B cell (primary cell): ENCODE measurements at regions not wholly inside any gene's neighbourhood (a gene's known extent, or its start where the extent isn't known, plus 50 kb on each side); places are given as distances from the start of the nearest gene placed in this dataset.

Experiments
- ATAC-seq: fragments of 200-7000 bp; cut with Tn5 transposase; one replicate; pipeline ENCODE4 v1.10.0; 2021; ENCODE audit warnings: low read depth, mild to moderate bottlenecking, moderate number of reproducible peaks, moderate library complexity
- CTCF ChIA-PET: fragments of 350-600 bp; sonication (Branson Sonifier 250); formaldehyde crosslinking; loops from one replicate; lab custom pipeline; 2021; ENCODE audit warnings: antibody characterized with exemption, inconsistent platforms; lab: Charles Lee
- POLR2A ChIA-PET: fragments of 350-600 bp; sonication (Branson Sonifier 250); formaldehyde crosslinking; loops from one replicate; lab custom pipeline; 2021; ENCODE audit warnings: antibody characterized with exemption; lab: Charles Lee
- DNase-seq: peaks from one replicate; pipeline ENCODE4 v3.0.0; 2013
- H2AFZ ChIP-seq: 2 replicates; pipeline ENCODE4 v1.6.1; 2012; ENCODE audit warnings: mild to moderate bottlenecking, low read depth, low read length; ENCODE audit not compliant: insufficient read depth, poor library complexity, severe bottlenecking
- H3K27ac ChIP-seq, 2 donors: 1 replicate in 1 of 2; 2 replicates in 1 of 2; pipeline ENCODE4 v1.5.1; 2012 to 2013; ENCODE audit warnings: low read length in 2 of 2, mild to moderate bottlenecking in 2 of 2, moderate library complexity in 1 of 2
- H3K27me3 ChIP-seq, 4 experiments: fragments of 200-600 bp in 1 of 4; sonication (generic) in 1 of 4; replicated peaks in 1 of 4; 1 replicate in 2 of 4; 2 replicates in 2 of 4; pipeline versions ENCODE4 v1.6.1 to v1.7.0; 2013 to 2016; ENCODE audit warnings: low read length in 3 of 4, mild to moderate bottlenecking in 2 of 4, mixed read lengths in 1 of 4, moderate library complexity in 1 of 4; ENCODE audit not compliant: insufficient read depth in 4 of 4, control insufficient read depth in 3 of 4; ENCODE audit errors: control extremely low read depth in 1 of 4
- H3K36me3 ChIP-seq, 2 experiments: replicated peaks in 1 of 2; 1 replicate in 1 of 2; 2 replicates in 1 of 2; pipeline versions ENCODE4 v1.6.1 to v1.7.1; 2013; ENCODE audit warnings: low read length in 1 of 2; ENCODE audit not compliant: insufficient read depth in 2 of 2, control insufficient read depth in 1 of 2; ENCODE audit errors: control extremely low read depth in 1 of 2, extremely low read depth in 1 of 2
- H3K4me1 ChIP-seq, 2 donors: fragments of 200-600 bp in 1 of 2; sonication (generic) in 1 of 2; 1 replicate in 1 of 2; 2 replicates in 1 of 2; pipeline versions ENCODE4 v1.5.1 to v1.6.1; 2013 to 2017; ENCODE audit warnings: low read length in 2 of 2; ENCODE audit not compliant: control insufficient read depth in 2 of 2, insufficient read depth in 2 of 2
- H3K4me2 ChIP-seq: replicated peaks from 2 replicates; pipeline ENCODE3; 2012; ENCODE audit warnings: mild to moderate bottlenecking, low read depth, low read length; ENCODE audit not compliant: poor library complexity, severe bottlenecking
- H3K4me3 ChIP-seq, 5 experiments: fragments of 200-600 bp in 1 of 5; sonication (generic) in 1 of 5; 1 replicate in 3 of 5; 2 replicates in 2 of 5; pipeline versions ENCODE4 v1.5.1 to v1.7.0; 2011 to 2016; ENCODE audit warnings: low read length in 4 of 5, mild to moderate bottlenecking in 4 of 5, low read depth in 2 of 5, control low read depth in 1 of 5, moderate library complexity in 1 of 5; ENCODE audit not compliant: insufficient read depth in 1 of 5; ENCODE audit errors: control extremely low read depth in 1 of 5, extremely low read depth in 1 of 5
- H3K79me2 ChIP-seq: fragments of 200-600 bp; sonication (generic); one replicate; pipeline ENCODE4 v1.6.0; 2016; ENCODE audit warnings: low read length; ENCODE audit not compliant: control insufficient read depth, insufficient read depth
- H3K9ac ChIP-seq: fragments of 200-600 bp; sonication (generic); 2 replicates; pipeline ENCODE4 v1.6.1; 2017; ENCODE audit warnings: mild to moderate bottlenecking, low read length, moderate library complexity
- H3K9me3 ChIP-seq, 3 donors: one replicate each; pipeline versions ENCODE4 v1.6.1 to v1.7.1; 2013; ENCODE audit warnings: low read length in 2 of 3; ENCODE audit not compliant: control insufficient read depth in 2 of 3, insufficient read depth in 1 of 3; ENCODE audit errors: control extremely low read depth in 1 of 3
- H4K20me1 ChIP-seq: 2 replicates; pipeline ENCODE4 v1.6.0; 2012; ENCODE audit warnings: mild to moderate bottlenecking, low read length; ENCODE audit not compliant: insufficient read depth, control insufficient read depth, poor library complexity, severe bottlenecking
- H3K27ac Mint-ChIP-seq: one replicate; pipeline ENCODE4 v1.8.0; 2021; ENCODE audit warnings: mixed read lengths
- H3K27me3 Mint-ChIP-seq: one replicate; pipeline ENCODE4 v1.8.0; 2021; ENCODE audit warnings: mixed read lengths
- H3K4me1 Mint-ChIP-seq: one replicate; pipeline ENCODE4 v1.8.0; 2021; ENCODE audit warnings: mixed read lengths
- H3K4me3 Mint-ChIP-seq: one replicate; pipeline ENCODE4 v1.8.0; 2021; ENCODE audit warnings: mixed read lengths
- H3K9me3 Mint-ChIP-seq: one replicate; pipeline ENCODE4 v1.8.0; 2022; ENCODE audit warnings: mixed read lengths; ENCODE audit not compliant: insufficient read depth
- EZH2 ChIP-seq: IDR thresholded peaks from 2 replicates; pipeline ENCODE4 v1.6.1; 2012; ENCODE audit warnings: borderline replicate concordance, low read depth, mild to moderate bottlenecking, moderate library complexity, low read length; ENCODE audit not compliant: insufficient read depth, poor library complexity, severe bottlenecking
- WGBS: methylation state at CpG from one replicate; pipeline ENCODE4 v1.1.5; 2013; ENCODE audit warnings: missing lambda C conversion rate; ENCODE audit not compliant: insufficient coverage; 5-methylcytosine and 5-hydroxymethylcytosine counted together
- intact Hi-C: fragments of 100-400 bp; cut with micrococcal nuclease; formaldehyde crosslinking; loops from one replicate; pipeline ENCODE4 v1.10.0; 2022
- TF ChIP-seq, protein P1 (sequence below): fragments of 200-600 bp; IDR thresholded peaks from one replicate; pipeline ENCODE4 v1.8.0; 2022; ENCODE audit warnings: antibody characterized with exemption, mild to moderate bottlenecking

DNA sequence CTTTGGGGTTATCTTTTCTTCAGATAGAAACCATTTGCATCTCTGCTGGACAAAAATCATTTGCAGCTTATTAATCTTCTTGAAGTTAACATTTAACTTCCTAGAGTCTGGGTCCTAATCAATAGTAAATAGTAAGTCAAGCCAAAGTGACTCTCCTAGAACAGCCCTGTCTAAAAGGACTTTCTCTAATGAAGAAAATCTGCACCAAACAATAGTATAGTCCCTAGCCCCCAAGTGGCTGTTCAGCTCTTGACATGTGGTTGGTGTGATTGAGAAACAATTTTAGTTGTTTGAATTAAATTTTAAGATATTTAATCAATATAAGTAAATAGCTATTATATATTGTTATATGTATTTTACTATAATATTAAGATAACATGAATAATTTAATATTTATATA is 64.6 kb upstream of the SHB start:
- Mint-ChIP-seq H3K27me3 (peaks cover 16% of the 10 kb centered on the region), H3K27ac (no peak overlapping the region), H3K9me3 (no peaks in the 10 kb centered on the region), H3K4me1 (no peaks in the 10 kb centered on the region), H3K4me3 (no peak overlapping the region)
- Histone ChIP-seq H2AFZ (no peak overlapping the region), H3K4me2 (no peak overlapping the region), H3K4me1 (no peaks in the 10 kb centered on the region), H4K20me1 (no peaks in the 10 kb centered on the region), H3K36me3 (no peaks in the 10 kb centered on the region), H3K9me3 (no peaks in the 10 kb centered on the region), H3K27me3 (peaks cover 0 to 7% (median 0%) of the 10 kb centered on the region in 4 experiments), H3K79me2 (no peaks in the 10 kb centered on the region), H3K4me3 (no peak overlapping the region), H3K9ac (no peak overlapping the region), H3K27ac (no peak overlapping the region)
- no peak for ATAC-seq
- no peak for DNase-seq
- ChIA-PET POLR2A (no interaction called here), CTCF (no interaction called here)
- intact Hi-C loops, result no loop called here
- TF ChIP-seq EZH2, result no peak
- TF ChIP-seq, protein P1, sequence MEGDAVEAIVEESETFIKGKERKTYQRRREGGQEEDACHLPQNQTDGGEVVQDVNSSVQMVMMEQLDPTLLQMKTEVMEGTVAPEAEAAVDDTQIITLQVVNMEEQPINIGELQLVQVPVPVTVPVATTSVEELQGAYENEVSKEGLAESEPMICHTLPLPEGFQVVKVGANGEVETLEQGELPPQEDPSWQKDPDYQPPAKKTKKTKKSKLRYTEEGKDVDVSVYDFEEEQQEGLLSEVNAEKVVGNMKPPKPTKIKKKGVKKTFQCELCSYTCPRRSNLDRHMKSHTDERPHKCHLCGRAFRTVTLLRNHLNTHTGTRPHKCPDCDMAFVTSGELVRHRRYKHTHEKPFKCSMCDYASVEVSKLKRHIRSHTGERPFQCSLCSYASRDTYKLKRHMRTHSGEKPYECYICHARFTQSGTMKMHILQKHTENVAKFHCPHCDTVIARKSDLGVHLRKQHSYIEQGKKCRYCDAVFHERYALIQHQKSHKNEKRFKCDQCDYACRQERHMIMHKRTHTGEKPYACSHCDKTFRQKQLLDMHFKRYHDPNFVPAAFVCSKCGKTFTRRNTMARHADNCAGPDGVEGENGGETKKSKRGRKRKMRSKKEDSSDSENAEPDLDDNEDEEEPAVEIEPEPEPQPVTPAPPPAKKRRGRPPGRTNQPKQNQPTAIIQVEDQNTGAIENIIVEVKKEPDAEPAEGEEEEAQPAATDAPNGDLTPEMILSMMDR, result no peak

DNA sequence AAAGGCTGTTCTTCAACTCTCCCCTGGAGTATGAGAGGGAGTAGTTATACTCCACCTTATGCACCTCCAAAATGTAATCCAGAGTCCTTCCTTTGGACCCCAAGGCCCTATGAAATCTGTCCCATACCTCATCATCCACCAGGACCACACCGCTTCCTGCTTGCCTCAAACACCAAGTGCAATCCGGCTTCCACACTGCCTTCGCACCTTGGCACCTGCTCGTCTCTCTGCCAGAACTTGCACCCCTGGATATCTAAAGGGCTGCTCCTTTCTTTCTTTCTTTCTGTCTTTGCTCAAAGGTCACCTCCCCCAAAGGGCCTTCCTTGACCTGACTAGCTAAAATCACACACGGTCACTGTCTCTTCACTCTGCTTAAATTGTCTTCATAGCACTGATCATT is 63.9 kb upstream of the SHB start:
- DNase-seq, result no peak
- Histone ChIP-seq H3K79me2 (no peaks in the 10 kb centered on the region), H3K9ac (no peak overlapping the region), H4K20me1 (no peaks in the 10 kb centered on the region), H3K4me2 (no peak overlapping the region), H3K27me3 (peaks cover 0 to 7% (median 0%) of the 10 kb centered on the region in 4 experiments), H3K27ac (no peak overlapping the region), H3K4me1 (no peaks in the 10 kb centered on the region), H2AFZ (no peak overlapping the region), H3K9me3 (no peaks in the 10 kb centered on the region), H3K4me3 (no peak overlapping the region), H3K36me3 (no peaks in the 10 kb centered on the region)
- TF ChIP-seq EZH2, result no peak
- TF ChIP-seq, protein P1, result no peak
- H3K9me3 Mint-ChIP-seq, result no peaks in the 10 kb centered on the region
- POLR2A ChIA-PET, result no interaction called here
- H3K4me3 Mint-ChIP-seq, result no peak overlapping the region
- intact Hi-C loops, result no loop called here
- 96% methylated on average over 5 of the region's 5 CpGs for WGBS
- peaks cover 14% of the 10 kb centered on the region for H3K27me3 Mint-ChIP-seq
- CTCF ChIA-PET, result no interaction called here
- no peak overlapping the region for H3K27ac Mint-ChIP-seq
- H3K4me1 Mint-ChIP-seq, result no peaks in the 10 kb centered on the region
- ATAC-seq, result no peak
